ENCODE measurements at regions not wholly inside any gene's neighbourhood (a gene's known extent, or its start where the extent isn't known, plus 50 kb on each side); places are given as distances from the start of the nearest gene placed in this dataset.

GRCh38 chr16:79923431-79923830 is 322.9 kb upstream of the MAF start:
- Histone ChIP-seq H3K36me3 (ENCODE audit: insufficient read depth) (no peaks in the 10 kb centered on the region), H3K4me3 (ENCODE audit: low read depth, low read length) (no peak overlapping the region), H3K4me1 (ENCODE audit: insufficient read depth) (no peaks in the 10 kb centered on the region), H3K27ac (ENCODE audit: low read depth) (no peak overlapping the region)
- DNase-seq (ENCODE audit: extremely low spot score) = no peak
- 94% methylated on average over 3 of the region's 3 CpGs for WGBS

GRCh38 chr16:79920685-79921084 is 320.1 kb upstream of the MAF start:
- no peak for DNase-seq (ENCODE audit: extremely low spot score)
- Histone ChIP-seq H3K36me3 (ENCODE audit: insufficient read depth) (no peaks in the 10 kb centered on the region), H3K27ac (ENCODE audit: low read depth) (no peak overlapping the region), H3K4me1 (ENCODE audit: insufficient read depth) (no peaks in the 10 kb centered on the region), H3K4me3 (ENCODE audit: low read depth, low read length) (no peak overlapping the region)
- WGBS = 94% methylated on average over 3 of the region's 3 CpGs

- 67% methylated on average over 3 of the region's 3 CpGs for WGBS
- no peaks in the 10 kb centered on the region for H3K4me1 ChIP-seq (ENCODE audit: insufficient read depth)
- H3K27ac ChIP-seq (ENCODE audit: low read depth) = no peak overlapping the region
- no peak overlapping the region for H3K4me3 ChIP-seq (ENCODE audit: low read depth, low read length)
- H3K36me3 ChIP-seq (ENCODE audit: insufficient read depth) = no peaks in the 10 kb centered on the region
- no peak for DNase-seq (ENCODE audit: extremely low spot score)
Observed at GRCh38 chr16:79918916-79919315, 318.4 kb upstream of the MAF start.

- no peak overlapping the region for H3K27ac ChIP-seq (ENCODE audit: low read depth)
- no peaks in the 10 kb centered on the region for H3K36me3 ChIP-seq (ENCODE audit: insufficient read depth)
- H3K4me1 ChIP-seq (ENCODE audit: insufficient read depth) = no peaks in the 10 kb centered on the region
- no peak overlapping the region for H3K4me3 ChIP-seq (ENCODE audit: low read depth, low read length)
- DNase-seq (ENCODE audit: extremely low spot score) = no peak
Observed at GRCh38 chr16:79915761-79916160, 315.2 kb upstream of the MAF start.

GRCh38 chr16:79914961-79915720 is 314.6 kb upstream of the MAF start:
- 86% methylated on average over 5 of the region's 5 CpGs for WGBS
- DNase-seq (ENCODE audit: extremely low spot score) = no peak
- no peaks in the 10 kb centered on the region for H3K4me1 ChIP-seq (ENCODE audit: insufficient read depth)
- no peak overlapping the region for H3K27ac ChIP-seq (ENCODE audit: low read depth)
- H3K4me3 ChIP-seq (ENCODE audit: low read depth, low read length) = no peak overlapping the region
- no peaks in the 10 kb centered on the region for H3K36me3 ChIP-seq (ENCODE audit: insufficient read depth)

GRCh38 chr16:79912592-79913310 is 312.2 kb upstream of the MAF start:
- 84% methylated on average over 7 of the region's 7 CpGs for WGBS
- DNase-seq (ENCODE audit: extremely low spot score) = no peak
- Histone ChIP-seq H3K36me3 (ENCODE audit: insufficient read depth) (no peaks in the 10 kb centered on the region), H3K4me1 (ENCODE audit: insufficient read depth) (no peaks in the 10 kb centered on the region), H3K27ac (ENCODE audit: low read depth) (no peak overlapping the region), H3K4me3 (ENCODE audit: low read depth, low read length) (no peak overlapping the region)

GRCh38 chr16:79911660-79912059 is 311.1 kb upstream of the MAF start:
- no peak for DNase-seq (ENCODE audit: extremely low spot score)
- Histone ChIP-seq H3K27ac (ENCODE audit: low read depth) (no peak overlapping the region), H3K4me3 (ENCODE audit: low read depth, low read length) (no peak overlapping the region), H3K36me3 (ENCODE audit: insufficient read depth) (no peaks in the 10 kb centered on the region), H3K4me1 (ENCODE audit: insufficient read depth) (no peaks in the 10 kb centered on the region)
- WGBS = 94% methylated on average over 2 of the region's 2 CpGs

GRCh38 chr16:79909571-79909970 is 309.0 kb upstream of the MAF start:
- no peaks in the 10 kb centered on the region for H3K36me3 ChIP-seq (ENCODE audit: insufficient read depth)
- H3K4me3 ChIP-seq (ENCODE audit: low read depth, low read length) = no peak overlapping the region
- DNase-seq (ENCODE audit: extremely low spot score) = no peak
- no peaks in the 10 kb centered on the region for H3K4me1 ChIP-seq (ENCODE audit: insufficient read depth)
- WGBS = 39% methylated on average over 7 of the region's 7 CpGs
- no peak overlapping the region for H3K27ac ChIP-seq (ENCODE audit: low read depth)

GRCh38 chr16:79903471-79903870 is 302.9 kb upstream of the MAF start:
- WGBS = 89% methylated on average over 1 of the region's 1 CpG
- Histone ChIP-seq H3K27ac (ENCODE audit: low read depth) (no peak overlapping the region), H3K4me1 (ENCODE audit: insufficient read depth) (no peaks in the 10 kb centered on the region), H3K4me3 (ENCODE audit: low read depth, low read length) (no peak overlapping the region), H3K36me3 (ENCODE audit: insufficient read depth) (no peaks in the 10 kb centered on the region)
- no peak for DNase-seq (ENCODE audit: extremely low spot score)

GRCh38 chr16:79902351-79902750 is 301.8 kb upstream of the MAF start:
- Histone ChIP-seq H3K4me3 (ENCODE audit: low read depth, low read length) (no peak overlapping the region), H3K27ac (ENCODE audit: low read depth) (no peak overlapping the region), H3K36me3 (ENCODE audit: insufficient read depth) (no peaks in the 10 kb centered on the region), H3K4me1 (ENCODE audit: insufficient read depth) (no peaks in the 10 kb centered on the region)
- no peak for DNase-seq (ENCODE audit: extremely low spot score)
- WGBS = 91% methylated on average over 4 of the region's 4 CpGs

GRCh38 chr16:79901522-79901921 is 301.0 kb upstream of the MAF start:
- no peaks in the 10 kb centered on the region for H3K4me1 ChIP-seq (ENCODE audit: insufficient read depth)
- H3K4me3 ChIP-seq (ENCODE audit: low read depth, low read length) = no peak overlapping the region
- no peak overlapping the region for H3K27ac ChIP-seq (ENCODE audit: low read depth)
- 96% methylated on average over 4 of the region's 4 CpGs for WGBS
- no peak for DNase-seq (ENCODE audit: extremely low spot score)
- H3K36me3 ChIP-seq (ENCODE audit: insufficient read depth) = no peaks in the 10 kb centered on the region

GRCh38 chr16:79899716-79900115 is 299.2 kb upstream of the MAF start:
- no peak overlapping the region for H3K27ac ChIP-seq (ENCODE audit: low read depth)
- no peak for DNase-seq (ENCODE audit: extremely low spot score)
- no peak overlapping the region for H3K4me3 ChIP-seq (ENCODE audit: low read depth, low read length)
- no peaks in the 10 kb centered on the region for H3K4me1 ChIP-seq (ENCODE audit: insufficient read depth)
- no peaks in the 10 kb centered on the region for H3K36me3 ChIP-seq (ENCODE audit: insufficient read depth)

GRCh38 chr16:79899316-79899715 is 298.8 kb upstream of the MAF start:
- H3K36me3 ChIP-seq (ENCODE audit: insufficient read depth) = no peaks in the 10 kb centered on the region
- 90% methylated on average over 3 of the region's 3 CpGs for WGBS

GRCh38 chr16:79898703-79899102 is 298.2 kb upstream of the MAF start:
- Histone ChIP-seq H3K4me1 (ENCODE audit: insufficient read depth) (no peaks in the 10 kb centered on the region), H3K36me3 (ENCODE audit: insufficient read depth) (no peaks in the 10 kb centered on the region), H3K4me3 (ENCODE audit: low read depth, low read length) (no peak overlapping the region), H3K27ac (ENCODE audit: low read depth) (no peak overlapping the region)
- DNase-seq (ENCODE audit: extremely low spot score) = no peak
- 78% methylated on average over 3 of the region's 3 CpGs for WGBS

More at GRCh38 chr16:79899316-79899715, 298.8 kb upstream of the MAF start:
- Histone ChIP-seq H3K27ac (ENCODE audit: low read depth) (no peak overlapping the region), H3K4me1 (ENCODE audit: insufficient read depth) (no peaks in the 10 kb centered on the region), H3K4me3 (ENCODE audit: low read depth, low read length) (no peak overlapping the region)
- no peak for DNase-seq (ENCODE audit: extremely low spot score)

Data from urinary bladder (tissue), 3 donors.